ENCODE measurements at regions not wholly inside any gene's neighbourhood (a gene's known extent, or its start where the extent isn't known, plus 50 kb on each side); places are given as distances from the start of the nearest gene placed in this dataset.

DNA sequence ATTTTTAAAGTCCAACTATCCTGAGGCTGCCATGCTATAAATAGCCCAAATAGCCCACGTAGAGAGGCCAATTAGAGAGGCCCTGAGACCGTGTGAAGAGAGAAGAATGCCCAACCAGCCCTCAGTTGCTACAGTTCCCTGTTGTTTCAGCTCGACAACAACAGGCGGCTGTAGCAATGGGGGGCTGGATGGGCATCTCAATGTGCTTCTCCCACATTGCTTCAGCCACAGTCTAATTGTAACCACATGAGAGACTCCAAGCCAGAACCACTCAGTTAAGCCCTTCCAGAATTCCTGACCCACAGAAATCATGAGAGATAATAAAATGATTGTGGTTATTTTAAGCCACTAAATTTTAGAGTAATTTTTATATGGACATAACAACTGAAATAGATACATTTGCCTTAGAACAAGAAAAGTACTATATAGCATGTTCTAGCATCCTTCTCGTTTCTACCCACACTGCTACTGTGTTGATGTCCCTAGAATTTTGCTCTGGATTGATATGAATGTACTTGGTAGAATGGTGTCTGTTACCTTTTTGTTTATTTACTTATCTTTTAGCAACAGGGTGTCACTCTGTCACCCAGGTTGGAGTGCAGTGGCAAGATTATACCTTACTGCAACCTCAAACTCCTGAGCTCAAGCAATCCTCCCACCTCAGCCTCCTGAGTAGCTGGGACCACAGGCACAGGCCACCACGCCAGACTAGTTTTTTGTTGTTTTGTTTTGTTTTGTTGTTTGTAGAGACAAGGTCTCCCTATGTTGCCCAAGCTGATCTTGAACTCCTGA, 436.4 kb downstream of the BCOR start:
- Histone ChIP-seq H3K27ac (ENCODE audit: low read depth, low read length, severe bottlenecking) (no peak overlapping the region), H3K4me3 (ENCODE audit: extremely low read depth, insufficient read depth, low read length, poor library complexity, severe bottlenecking) (no peak overlapping the region), H3K36me3 (ENCODE audit: control insufficient read depth, insufficient read depth, low read length) (no peaks in the 10 kb centered on the region), H3K4me1 (ENCODE audit: control insufficient read depth, insufficient read depth, low read length, poor library complexity, severe bottlenecking) (peaks cover under 1% of the 10 kb centered on the region), H3K9me3 (ENCODE audit: control insufficient read depth, low read length) (no peaks in the 10 kb centered on the region)
- WGBS, 2 experiments (ENCODE audit: insufficient coverage in 2 of 2) = 100% methylated on average over 1 of the region's 6 CpGs; no CpG with 5 or more reads in 1 of the 2 experiments

GRCh38 chrX:39665830-39666518, 431.8 kb downstream of the BCOR start:
- no peaks in the 10 kb centered on the region for H3K9me3 ChIP-seq (ENCODE audit: control insufficient read depth, low read length)
- H3K36me3 ChIP-seq (ENCODE audit: control insufficient read depth, insufficient read depth, low read length) = no peaks in the 10 kb centered on the region
- peaks cover 2% of the 10 kb centered on the region for H3K4me1 ChIP-seq (ENCODE audit: control insufficient read depth, insufficient read depth, low read length, poor library complexity, severe bottlenecking)
- no peak overlapping the region for H3K27ac ChIP-seq (ENCODE audit: low read depth, low read length, severe bottlenecking)
- 71% methylated on average over 1 of the region's 3 CpGs; no CpG with 5 or more reads in 1 of the 2 experiments for WGBS, 2 experiments (ENCODE audit: insufficient coverage in 2 of 2)
- H3K4me3 ChIP-seq (ENCODE audit: extremely low read depth, insufficient read depth, low read length, poor library complexity, severe bottlenecking) = no peak overlapping the region

GRCh38 chrX:39667191-39667590, 430.6 kb downstream of the BCOR start:
- WGBS, 2 experiments (ENCODE audit: insufficient coverage in 2 of 2) = no CpG with 5 or more reads among the region's 2 CpGs
- H3K36me3 ChIP-seq (ENCODE audit: control insufficient read depth, insufficient read depth, low read length) = no peaks in the 10 kb centered on the region
- no peak overlapping the region for H3K27ac ChIP-seq (ENCODE audit: low read depth, low read length, severe bottlenecking)
- H3K9me3 ChIP-seq (ENCODE audit: control insufficient read depth, low read length) = no peaks in the 10 kb centered on the region
- H3K4me1 ChIP-seq (ENCODE audit: control insufficient read depth, insufficient read depth, low read length, poor library complexity, severe bottlenecking) = peaks cover 2% of the 10 kb centered on the region
- H3K4me3 ChIP-seq (ENCODE audit: extremely low read depth, insufficient read depth, low read length, poor library complexity, severe bottlenecking) = no peak overlapping the region

- Histone ChIP-seq H3K4me3 (ENCODE audit: extremely low read depth, insufficient read depth, low read length, poor library complexity, severe bottlenecking) (no peak overlapping the region), H3K9me3 (ENCODE audit: control insufficient read depth, low read length) (no peaks in the 10 kb centered on the region), H3K4me1 (ENCODE audit: control insufficient read depth, insufficient read depth, low read length, poor library complexity, severe bottlenecking) (peaks cover 2% of the 10 kb centered on the region), H3K36me3 (ENCODE audit: control insufficient read depth, insufficient read depth, low read length) (no peaks in the 10 kb centered on the region), H3K27ac (ENCODE audit: low read depth, low read length, severe bottlenecking) (no peak overlapping the region)
- WGBS, 2 experiments (ENCODE audit: insufficient coverage in 2 of 2) = 90 to 93% methylated on average over 2 to 3 of the region's 9 CpGs
Observed at GRCh38 chrX:39667736-39668482, 429.8 kb downstream of the BCOR start.

GRCh38 chrX:39669668-39670067, 428.1 kb downstream of the BCOR start:
- Histone ChIP-seq H3K9me3 (ENCODE audit: control insufficient read depth, low read length) (no peaks in the 10 kb centered on the region), H3K36me3 (ENCODE audit: control insufficient read depth, insufficient read depth, low read length) (no peaks in the 10 kb centered on the region), H3K4me1 (ENCODE audit: control insufficient read depth, insufficient read depth, low read length, poor library complexity, severe bottlenecking) (peaks cover 2% of the 10 kb centered on the region), H3K27ac (ENCODE audit: low read depth, low read length, severe bottlenecking) (no peak overlapping the region), H3K4me3 (ENCODE audit: extremely low read depth, insufficient read depth, low read length, poor library complexity, severe bottlenecking) (no peak overlapping the region)
- 80% methylated on average over 1 of the region's 7 CpGs; no CpG with 5 or more reads in 1 of the 2 experiments for WGBS, 2 experiments (ENCODE audit: insufficient coverage in 2 of 2)

DNA sequence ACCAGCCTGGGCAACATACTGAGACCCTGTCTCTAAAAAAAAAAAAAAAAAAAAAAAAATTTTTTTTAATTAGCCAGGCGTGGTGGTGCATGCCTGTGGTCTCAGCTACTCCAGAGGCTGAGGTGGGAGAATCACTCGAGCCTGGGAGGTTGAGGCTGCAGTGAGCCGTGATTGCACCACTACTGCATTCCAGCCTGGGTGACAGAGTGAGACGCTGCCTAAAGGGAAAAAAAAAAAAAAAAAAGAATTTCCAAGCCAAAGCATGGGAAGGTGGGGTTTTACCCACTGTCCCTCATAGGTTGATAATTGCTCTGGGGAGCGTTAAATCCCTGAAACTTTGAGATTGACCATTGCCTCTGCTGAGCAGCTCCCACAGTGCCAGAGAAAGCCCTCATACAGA, 427.5 kb downstream of the BCOR start:
- Histone ChIP-seq H3K27ac (ENCODE audit: low read depth, low read length, severe bottlenecking) (no peak overlapping the region), H3K4me3 (ENCODE audit: extremely low read depth, insufficient read depth, low read length, poor library complexity, severe bottlenecking) (no peak overlapping the region), H3K36me3 (ENCODE audit: control insufficient read depth, insufficient read depth, low read length) (no peaks in the 10 kb centered on the region), H3K9me3 (ENCODE audit: control insufficient read depth, low read length) (no peaks in the 10 kb centered on the region), H3K4me1 (ENCODE audit: control insufficient read depth, insufficient read depth, low read length, poor library complexity, severe bottlenecking) (peaks cover 2% of the 10 kb centered on the region)
- 83 to 100% methylated on average over 1 to 2 of the region's 5 CpGs for WGBS, 2 experiments (ENCODE audit: insufficient coverage in 2 of 2)

- no peaks in the 10 kb centered on the region for H3K36me3 ChIP-seq (ENCODE audit: control insufficient read depth, insufficient read depth, low read length)
- no peak overlapping the region for H3K27ac ChIP-seq (ENCODE audit: low read depth, low read length, severe bottlenecking)
- 86 to 100% methylated on average over 1 of the region's 2 CpGs for WGBS, 2 experiments (ENCODE audit: insufficient coverage in 2 of 2)
- no peaks in the 10 kb centered on the region for H3K4me1 ChIP-seq (ENCODE audit: control insufficient read depth, insufficient read depth, low read length, poor library complexity, severe bottlenecking)
- no peak overlapping the region for H3K4me3 ChIP-seq (ENCODE audit: extremely low read depth, insufficient read depth, low read length, poor library complexity, severe bottlenecking)
- no peaks in the 10 kb centered on the region for H3K9me3 ChIP-seq (ENCODE audit: control insufficient read depth, low read length)
Observed at GRCh38 chrX:39672405-39672804, 425.4 kb downstream of the BCOR start.

- no peaks in the 10 kb centered on the region for H3K9me3 ChIP-seq (ENCODE audit: control insufficient read depth, low read length)
- peaks cover 4% of the 10 kb centered on the region for H3K4me1 ChIP-seq (ENCODE audit: control insufficient read depth, insufficient read depth, low read length, poor library complexity, severe bottlenecking)
- no CpG with 5 or more reads among the region's 5 CpGs for WGBS, 2 experiments (ENCODE audit: insufficient coverage in 2 of 2)
- H3K36me3 ChIP-seq (ENCODE audit: control insufficient read depth, insufficient read depth, low read length) = no peaks in the 10 kb centered on the region
- H3K27ac ChIP-seq (ENCODE audit: low read depth, low read length, severe bottlenecking) = no peak overlapping the region
- H3K4me3 ChIP-seq (ENCODE audit: extremely low read depth, insufficient read depth, low read length, poor library complexity, severe bottlenecking) = no peak overlapping the region
Observed at GRCh38 chrX:39674490-39675161, 423.1 kb downstream of the BCOR start.

DNA sequence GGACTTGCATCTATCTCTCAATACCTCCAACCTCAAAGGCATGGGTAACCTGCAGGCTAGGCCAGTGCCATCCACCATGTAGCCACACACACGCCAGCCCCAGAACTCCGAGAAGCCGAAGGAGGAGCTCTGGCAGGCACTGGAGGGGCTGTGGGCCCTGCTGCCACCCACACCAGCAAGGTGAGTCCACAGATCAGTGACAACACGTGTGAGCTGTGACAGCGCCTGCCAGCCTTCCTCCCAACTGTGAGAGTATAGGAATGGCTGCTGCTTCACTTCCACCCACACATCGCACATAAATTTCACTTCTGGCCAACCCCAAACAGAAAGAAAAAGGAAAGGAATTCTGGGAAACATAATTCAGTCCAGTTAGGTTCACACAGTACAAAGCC, 422.6 kb downstream of the BCOR start:
- Histone ChIP-seq H3K9me3 (ENCODE audit: control insufficient read depth, low read length) (no peaks in the 10 kb centered on the region), H3K36me3 (ENCODE audit: control insufficient read depth, insufficient read depth, low read length) (no peaks in the 10 kb centered on the region), H3K4me3 (ENCODE audit: extremely low read depth, insufficient read depth, low read length, poor library complexity, severe bottlenecking) (no peak overlapping the region), H3K27ac (ENCODE audit: low read depth, low read length, severe bottlenecking) (no peak overlapping the region), H3K4me1 (ENCODE audit: control insufficient read depth, insufficient read depth, low read length, poor library complexity, severe bottlenecking) (peaks cover 4% of the 10 kb centered on the region)
- WGBS, 2 experiments (ENCODE audit: insufficient coverage in 2 of 2) = 94% methylated on average over 3 of the region's 6 CpGs; no CpG with 5 or more reads in 1 of the 2 experiments

GRCh38 chrX:39675619-39676018, 422.1 kb downstream of the BCOR start:
- H3K4me3 ChIP-seq (ENCODE audit: extremely low read depth, insufficient read depth, low read length, poor library complexity, severe bottlenecking) = no peak overlapping the region
- WGBS, 2 experiments (ENCODE audit: insufficient coverage in 2 of 2) = 100% methylated on average over 1 of the region's 2 CpGs; no CpG with 5 or more reads in 1 of the 2 experiments
- peaks cover 4% of the 10 kb centered on the region for H3K4me1 ChIP-seq (ENCODE audit: control insufficient read depth, insufficient read depth, low read length, poor library complexity, severe bottlenecking)
- H3K36me3 ChIP-seq (ENCODE audit: control insufficient read depth, insufficient read depth, low read length) = no peaks in the 10 kb centered on the region
- H3K27ac ChIP-seq (ENCODE audit: low read depth, low read length, severe bottlenecking) = no peak overlapping the region
- no peaks in the 10 kb centered on the region for H3K9me3 ChIP-seq (ENCODE audit: control insufficient read depth, low read length)

Data from mesodermal cell (in vitro differentiated cells).